ENCODE measurements at regions not wholly inside any gene's neighbourhood (a gene's known extent, or its start where the extent isn't known, plus 50 kb on each side); places are given as distances from the start of the nearest gene placed in this dataset.

DNA sequence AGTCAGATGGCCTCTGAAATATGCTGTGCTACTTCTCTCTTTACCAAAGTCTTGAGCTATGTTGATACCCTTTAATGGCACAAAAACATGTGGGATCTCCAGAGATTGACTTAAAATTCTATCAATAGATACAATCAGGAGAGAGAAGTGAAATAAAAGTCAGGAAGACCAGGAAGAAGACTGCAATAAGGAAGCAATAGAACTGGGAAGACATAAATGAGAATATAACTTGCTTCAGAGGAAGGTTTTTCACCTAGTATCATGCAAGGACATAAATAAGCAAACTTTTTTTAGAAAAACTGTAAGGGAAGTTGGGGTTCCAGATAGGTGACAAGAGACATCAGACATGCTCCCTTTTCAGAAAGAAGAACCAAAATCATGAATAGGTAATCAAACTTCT lies 227.3 kb downstream of the XPNPEP1 start:
- DNase-seq (ENCODE audit: extremely low read depth, insufficient read length), result no peak
- Histone ChIP-seq H3K4me3 (replicated peaks; ENCODE audit: low read depth, low read length) (no peak overlapping the region), H3K27me3 (replicated peaks; ENCODE audit: control insufficient read depth, insufficient read depth, low read length) (no peaks in the 10 kb centered on the region), H3K36me3 (ENCODE audit: control insufficient read depth, insufficient read depth, low read length) (no peaks in the 10 kb centered on the region)
- TF ChIP-seq, protein P1, sequence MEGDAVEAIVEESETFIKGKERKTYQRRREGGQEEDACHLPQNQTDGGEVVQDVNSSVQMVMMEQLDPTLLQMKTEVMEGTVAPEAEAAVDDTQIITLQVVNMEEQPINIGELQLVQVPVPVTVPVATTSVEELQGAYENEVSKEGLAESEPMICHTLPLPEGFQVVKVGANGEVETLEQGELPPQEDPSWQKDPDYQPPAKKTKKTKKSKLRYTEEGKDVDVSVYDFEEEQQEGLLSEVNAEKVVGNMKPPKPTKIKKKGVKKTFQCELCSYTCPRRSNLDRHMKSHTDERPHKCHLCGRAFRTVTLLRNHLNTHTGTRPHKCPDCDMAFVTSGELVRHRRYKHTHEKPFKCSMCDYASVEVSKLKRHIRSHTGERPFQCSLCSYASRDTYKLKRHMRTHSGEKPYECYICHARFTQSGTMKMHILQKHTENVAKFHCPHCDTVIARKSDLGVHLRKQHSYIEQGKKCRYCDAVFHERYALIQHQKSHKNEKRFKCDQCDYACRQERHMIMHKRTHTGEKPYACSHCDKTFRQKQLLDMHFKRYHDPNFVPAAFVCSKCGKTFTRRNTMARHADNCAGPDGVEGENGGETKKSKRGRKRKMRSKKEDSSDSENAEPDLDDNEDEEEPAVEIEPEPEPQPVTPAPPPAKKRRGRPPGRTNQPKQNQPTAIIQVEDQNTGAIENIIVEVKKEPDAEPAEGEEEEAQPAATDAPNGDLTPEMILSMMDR (IDR thresholded peaks at IDR 0.05; ENCODE audit: insufficient read depth, low read length, poor library complexity, severe bottlenecking), result no peak

DNA sequence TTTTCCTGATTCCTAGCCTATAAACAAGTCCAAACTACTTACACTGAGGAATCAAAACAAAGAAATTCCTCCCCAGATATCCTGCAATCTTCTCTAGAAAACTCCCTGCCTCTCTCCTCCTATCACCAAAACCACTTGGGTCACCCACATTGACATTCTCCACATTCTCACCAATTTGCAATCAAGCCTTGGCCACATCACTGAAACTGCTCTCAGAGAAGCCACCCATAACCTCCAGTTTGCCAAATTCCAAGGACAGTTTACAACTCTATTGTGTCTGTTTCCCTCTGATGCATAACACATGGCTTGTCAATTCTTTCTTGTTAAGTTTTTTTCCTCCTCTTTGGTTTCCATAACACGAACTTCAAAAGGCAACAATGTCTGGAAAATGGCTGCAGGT lies 233.5 kb downstream of the XPNPEP1 start:
- TF ChIP-seq, protein P1 (IDR thresholded peaks at IDR 0.05; ENCODE audit: insufficient read depth, low read length, poor library complexity, severe bottlenecking), result no peak
- no peak for DNase-seq (ENCODE audit: extremely low read depth, insufficient read length)
- H3K27me3 ChIP-seq (replicated peaks; ENCODE audit: control insufficient read depth, insufficient read depth, low read length), result no peaks in the 10 kb centered on the region
- no peak overlapping the region for H3K4me3 ChIP-seq (replicated peaks; ENCODE audit: low read depth, low read length)
- no peaks in the 10 kb centered on the region for H3K36me3 ChIP-seq (ENCODE audit: control insufficient read depth, insufficient read depth, low read length)

- H3K27me3 ChIP-seq (replicated peaks; ENCODE audit: control insufficient read depth, insufficient read depth, low read length), result no peaks in the 10 kb centered on the region
- no peaks in the 10 kb centered on the region for H3K36me3 ChIP-seq (ENCODE audit: control insufficient read depth, insufficient read depth, low read length)
- TF ChIP-seq, protein P1 (IDR thresholded peaks at IDR 0.05; ENCODE audit: insufficient read depth, low read length, poor library complexity, severe bottlenecking), result no peak
- no peak overlapping the region for H3K4me3 ChIP-seq (replicated peaks; ENCODE audit: low read depth, low read length)
- DNase-seq (ENCODE audit: extremely low read depth, insufficient read length), result no peak
These were observed 243.8 kb downstream of the XPNPEP1 start for GRCh38 chr10:109679478-109679877.

DNA sequence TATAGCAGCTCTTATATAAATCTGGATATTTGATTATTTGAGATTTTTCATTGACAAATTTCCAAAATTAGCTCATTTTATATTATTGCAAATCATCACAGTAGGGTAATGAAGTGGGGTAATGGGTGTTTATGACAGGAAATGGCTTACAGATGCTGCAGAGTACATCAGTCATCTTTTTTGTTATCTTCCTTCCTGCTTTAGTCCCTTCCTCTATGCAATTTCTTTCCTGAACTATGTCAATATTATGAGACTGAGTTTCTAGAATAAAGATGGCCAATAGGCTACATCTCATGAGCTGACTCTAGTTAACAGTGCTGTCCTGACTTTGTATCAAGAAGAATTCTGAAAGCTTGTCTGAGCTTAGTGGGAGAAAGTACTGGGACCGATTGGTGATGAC lies 244.5 kb downstream of the XPNPEP1 start:
- H3K27me3 ChIP-seq (replicated peaks; ENCODE audit: control insufficient read depth, insufficient read depth, low read length), result no peaks in the 10 kb centered on the region
- TF ChIP-seq, protein P1 (IDR thresholded peaks at IDR 0.05; ENCODE audit: insufficient read depth, low read length, poor library complexity, severe bottlenecking), result no peak
- no peak for DNase-seq (ENCODE audit: extremely low read depth, insufficient read length)
- no peak overlapping the region for H3K4me3 ChIP-seq (replicated peaks; ENCODE audit: low read depth, low read length)
- no peaks in the 10 kb centered on the region for H3K36me3 ChIP-seq (ENCODE audit: control insufficient read depth, insufficient read depth, low read length)

- TF ChIP-seq, protein P1 (IDR thresholded peaks at IDR 0.05; ENCODE audit: insufficient read depth, low read length, poor library complexity, severe bottlenecking), result no peak
- H3K36me3 ChIP-seq (ENCODE audit: control insufficient read depth, insufficient read depth, low read length), result no peaks in the 10 kb centered on the region
- no peaks in the 10 kb centered on the region for H3K27me3 ChIP-seq (replicated peaks; ENCODE audit: control insufficient read depth, insufficient read depth, low read length)
- H3K4me3 ChIP-seq (replicated peaks; ENCODE audit: low read depth, low read length), result no peak overlapping the region
- DNase-seq (ENCODE audit: extremely low read depth, insufficient read length), result no peak
These were observed 246.6 kb downstream of the XPNPEP1 start for GRCh38 chr10:109676703-109677102.

DNA sequence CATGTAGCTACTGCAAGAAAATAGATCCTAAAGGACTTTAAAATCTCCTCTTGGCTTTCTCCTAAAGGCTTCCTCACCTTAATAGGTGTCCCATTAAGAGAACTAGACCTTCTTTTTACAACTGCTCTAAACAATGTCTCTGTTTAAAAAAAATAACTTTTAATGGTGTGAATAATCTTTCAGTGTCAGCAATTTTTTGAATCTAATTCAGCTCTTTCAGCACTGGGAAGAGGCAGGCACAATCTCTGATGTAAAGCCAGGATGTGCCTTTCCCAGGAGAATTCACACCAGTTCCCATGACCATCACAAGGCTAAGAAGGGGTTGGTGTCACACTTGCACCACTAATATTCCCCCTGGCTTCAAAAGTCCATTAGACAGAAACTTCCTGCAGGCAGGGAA lies 254.6 kb downstream of the XPNPEP1 start:
- TF ChIP-seq, protein P1 (IDR thresholded peaks at IDR 0.05; ENCODE audit: insufficient read depth, low read length, poor library complexity, severe bottlenecking), result no peak
- DNase-seq (ENCODE audit: extremely low read depth, insufficient read length), result no peak
- H3K36me3 ChIP-seq (ENCODE audit: control insufficient read depth, insufficient read depth, low read length), result no peaks in the 10 kb centered on the region
- H3K27me3 ChIP-seq (replicated peaks; ENCODE audit: control insufficient read depth, insufficient read depth, low read length), result no peaks in the 10 kb centered on the region
- H3K4me3 ChIP-seq (replicated peaks; ENCODE audit: low read depth, low read length), result no peak overlapping the region

Data from GM06990 (cell line).